HG02973 (cell line): ENCODE measurements at regions not wholly inside any gene's neighbourhood (a gene's known extent, or its start where the extent isn't known, plus 50 kb on each side); places are given as distances from the start of the nearest gene placed in this dataset.
"Not testable (repeated sequence)": the region's sequence is repeated elsewhere in the genome, so short reads cannot be mapped to it uniquely, and the experiment has no call there.

Experiments
- ATAC-seq: cut with Tn5 transposase; IDR thresholded peaks from one replicate; pipeline ENCODE4 v1.9.1; 2021; ENCODE audit warnings: moderate library complexity; ENCODE audit not compliant: unreplicated experiment

GRCh38 chr3:26114851-26115250, 325.0 kb downstream of the OXSM start:
- no peak for ATAC-seq

DNA sequence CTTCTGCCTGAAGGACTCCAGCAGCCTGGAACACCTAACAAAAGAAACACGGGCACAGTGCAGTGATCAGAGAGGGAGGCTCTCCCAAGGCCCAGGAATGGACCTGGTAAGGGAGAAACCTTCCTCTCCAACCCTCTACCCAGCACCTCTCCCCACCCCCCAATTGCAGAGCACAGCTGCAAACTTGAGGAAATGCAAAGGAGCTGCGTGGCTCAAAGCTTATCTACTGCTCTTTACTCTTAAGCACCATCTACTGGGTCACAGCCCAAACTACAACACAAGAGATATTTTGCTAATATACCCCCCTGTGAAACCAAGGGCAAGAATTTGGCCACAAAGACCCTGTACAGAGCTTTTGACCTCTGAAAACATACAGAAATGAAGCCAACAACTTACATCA, 328.3 kb downstream of the OXSM start:
- no peak for ATAC-seq

GRCh38 chr3:26132942-26133341, 343.1 kb downstream of the OXSM start:
- no peak for ATAC-seq

- ATAC-seq, result no peak
These were observed 351.4 kb downstream of the OXSM start for GRCh38 chr3:26141296-26141695.

DNA sequence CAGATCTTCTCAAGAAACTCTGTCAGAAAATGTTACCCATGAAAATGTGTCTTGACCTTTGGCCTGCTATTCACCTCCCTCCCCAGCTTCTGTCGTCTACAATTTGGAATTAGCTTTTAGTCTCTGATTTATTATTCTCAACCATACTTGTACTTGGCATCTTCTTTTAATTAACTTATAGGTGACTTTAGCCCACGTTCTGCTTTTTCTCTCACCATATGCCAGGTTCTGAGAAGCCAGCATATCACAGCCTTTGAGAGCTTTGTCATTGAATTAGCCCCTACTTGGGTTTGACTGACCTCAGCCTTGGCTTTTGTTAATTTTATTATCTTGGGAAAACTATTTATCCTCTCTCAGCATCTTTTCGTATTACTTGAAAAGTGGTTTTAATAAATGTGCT, 355.9 kb downstream of the OXSM start:
- ATAC-seq, result no peak

DNA sequence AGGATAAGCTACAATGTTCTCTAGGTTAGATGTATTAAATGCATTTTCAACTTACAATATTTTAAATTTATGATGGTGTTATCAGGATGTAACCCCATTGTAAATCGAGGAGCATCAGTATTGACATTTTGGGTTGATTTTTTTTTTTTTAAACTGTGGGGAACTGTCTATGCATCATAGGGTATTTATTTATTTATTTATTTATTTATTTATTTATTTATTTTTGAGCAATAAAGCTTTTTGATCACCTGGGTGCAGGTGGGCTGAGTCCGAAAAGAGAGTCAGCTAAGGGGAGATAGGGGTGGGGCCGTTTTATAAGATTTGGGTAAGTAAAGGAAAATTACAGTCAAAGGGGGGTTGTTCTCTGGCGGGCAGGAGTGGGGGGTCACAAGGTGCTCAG, 367.5 kb downstream of the OXSM start:
- not testable (repeated sequence) for ATAC-seq

DNA sequence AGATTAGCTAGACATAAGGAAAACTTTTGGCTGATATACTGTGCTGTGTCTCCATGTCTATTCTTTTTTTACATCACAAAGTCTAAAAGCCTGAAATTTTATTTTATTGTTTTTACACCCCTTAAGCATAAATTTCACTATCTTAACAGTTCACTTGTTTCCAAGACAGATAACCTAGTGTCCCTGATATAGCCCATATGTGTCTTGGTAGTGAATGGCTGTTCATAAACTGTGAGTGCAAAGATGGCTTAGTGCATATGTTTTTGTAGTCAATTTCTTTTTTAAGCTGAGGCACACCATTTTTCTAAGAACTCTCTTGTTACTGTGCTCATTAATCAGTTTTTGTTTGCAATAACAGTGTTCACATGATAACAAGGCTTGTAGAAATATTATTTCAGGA, 381.1 kb downstream of the OXSM start:
- no peak for ATAC-seq

GRCh38 chr3:26191556-26191955, 401.7 kb downstream of the OXSM start:
- no peak for ATAC-seq

DNA sequence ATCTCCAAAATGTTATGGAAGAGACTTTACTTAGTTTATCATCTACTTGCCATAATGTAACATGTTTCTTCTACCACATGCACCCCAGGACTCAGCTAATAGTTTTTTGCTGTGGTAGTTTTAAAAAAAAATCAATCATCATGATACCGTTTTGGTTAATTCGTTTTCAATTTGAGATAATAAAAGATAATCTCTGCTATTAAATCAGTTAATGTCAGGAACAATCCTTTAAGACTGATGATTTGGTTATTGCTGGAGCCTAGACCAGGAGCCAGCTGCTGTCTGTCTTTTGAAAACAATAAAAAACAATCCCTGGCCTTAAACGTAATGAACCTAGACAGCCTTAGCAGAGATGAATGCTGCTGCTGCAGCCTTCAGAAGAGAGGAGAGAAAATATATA, 403.7 kb downstream of the OXSM start:
- ATAC-seq, result no peak

- ATAC-seq, result no peak
These were observed 406.9 kb downstream of the OXSM start for GRCh38 chr3:26196781-26197180.

DNA sequence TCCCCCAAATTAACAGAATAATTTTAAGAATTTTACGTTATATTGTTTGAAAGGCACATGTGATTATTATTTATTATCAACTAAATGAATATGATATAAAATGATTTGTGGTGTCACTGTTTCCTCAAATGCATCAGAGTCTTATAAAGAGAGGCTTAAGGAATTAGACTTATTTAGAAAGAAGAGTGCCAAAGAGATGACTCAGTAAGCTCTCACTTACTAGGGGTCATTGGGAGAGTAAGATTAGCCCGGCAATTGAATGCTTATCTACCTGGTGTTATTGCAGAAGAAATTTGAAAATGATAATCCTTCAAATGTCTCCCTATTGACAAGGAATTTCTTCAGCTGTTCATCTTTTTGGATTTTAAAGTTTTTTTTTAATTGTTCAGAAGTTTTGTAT, 408.7 kb downstream of the OXSM start:
- no peak for ATAC-seq

- ATAC-seq, result no peak
These were observed 412.3 kb downstream of the OXSM start for GRCh38 chr3:26202169-26202568.

GRCh38 chr3:26205475-26205874, 415.6 kb downstream of the OXSM start:
- no peak for ATAC-seq

DNA sequence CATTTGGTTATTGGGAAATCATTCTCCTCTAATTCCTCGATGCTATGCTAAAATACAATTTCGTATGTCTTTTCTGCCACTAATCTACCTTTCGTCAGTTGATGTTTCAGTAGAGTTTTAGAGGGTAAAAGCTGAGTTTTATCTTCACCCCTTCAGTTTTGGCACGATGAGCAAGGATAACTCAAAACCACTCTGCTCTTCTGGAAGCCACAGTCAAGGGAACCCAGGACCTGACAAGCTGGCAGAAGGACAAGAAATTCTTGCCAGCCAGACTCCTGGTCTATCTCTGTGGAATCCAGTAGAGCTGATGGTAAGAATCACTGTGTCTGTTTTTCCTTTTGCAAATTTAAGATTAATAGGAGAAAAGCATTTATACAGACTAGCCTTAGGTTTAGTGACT, 414.4 kb upstream of the LRRC3B start:
- no peak for ATAC-seq

GRCh38 chr3:26229801-26230200, 392.8 kb upstream of the LRRC3B start:
- no peak for ATAC-seq

DNA sequence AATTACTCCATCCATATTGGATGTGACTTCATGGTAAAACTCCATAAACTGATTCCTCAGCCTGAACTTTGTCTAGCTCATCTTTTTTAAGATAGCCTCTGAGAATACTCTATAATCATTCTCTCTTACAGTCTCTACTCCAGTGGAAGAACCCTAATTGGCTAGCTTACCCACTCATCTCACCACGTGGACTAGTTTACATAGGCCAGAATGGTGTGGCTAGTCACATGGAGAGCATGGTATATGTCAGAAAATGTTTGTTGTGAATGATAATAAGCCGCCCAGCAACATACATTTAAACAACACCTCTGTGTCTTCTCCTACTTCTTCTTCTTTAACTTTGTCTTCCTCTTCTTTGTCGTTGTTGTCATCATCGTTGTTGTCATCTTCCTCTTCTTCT, 389.2 kb upstream of the LRRC3B start:
- no peak for ATAC-seq

- no peak for ATAC-seq
These were observed 386.0 kb upstream of the LRRC3B start for GRCh38 chr3:26236531-26236930.

- ATAC-seq, result no peak
These were observed 385.4 kb upstream of the LRRC3B start for GRCh38 chr3:26237036-26237682.

DNA sequence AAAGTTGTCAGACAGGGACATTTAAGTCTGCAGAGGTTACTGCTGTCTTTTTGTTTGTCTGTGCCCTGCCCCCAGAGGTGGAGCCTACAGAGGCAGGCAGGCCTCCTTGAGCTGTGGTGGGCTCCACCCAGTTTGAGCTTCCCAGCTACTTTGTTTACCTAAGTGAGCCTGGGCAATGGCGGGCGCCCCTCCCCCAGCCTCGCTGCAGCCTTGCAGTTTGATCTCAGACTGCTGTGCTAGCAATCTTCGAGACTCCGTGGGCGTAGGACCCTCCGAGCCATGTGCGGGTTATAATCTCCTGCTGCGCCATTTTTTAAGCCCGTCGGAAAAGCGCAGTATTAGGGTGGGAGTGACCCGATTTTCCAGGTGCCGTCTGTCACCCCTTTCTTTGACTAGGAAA, 378.0 kb upstream of the LRRC3B start:
- ATAC-seq, result not testable (repeated sequence)

DNA sequence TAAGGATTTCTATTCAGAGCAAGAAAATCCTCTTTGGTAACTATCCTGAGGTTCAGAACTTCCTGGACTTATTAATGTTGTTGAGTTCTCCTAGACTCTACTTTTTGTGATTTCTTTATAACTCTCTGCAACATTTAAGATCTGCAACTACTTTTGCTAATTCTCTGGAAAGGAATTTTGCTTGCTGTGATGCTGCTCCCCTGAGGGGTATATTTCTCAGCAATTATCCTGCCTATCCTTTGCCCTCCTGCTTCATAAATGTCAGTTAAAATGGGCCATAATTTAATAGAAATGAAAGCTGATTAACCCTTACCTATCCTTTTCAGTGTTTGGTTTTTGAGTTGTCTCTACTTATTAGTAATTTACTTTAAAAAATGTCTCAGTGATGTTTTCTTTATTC, 377.3 kb upstream of the LRRC3B start:
- ATAC-seq, result no peak

DNA sequence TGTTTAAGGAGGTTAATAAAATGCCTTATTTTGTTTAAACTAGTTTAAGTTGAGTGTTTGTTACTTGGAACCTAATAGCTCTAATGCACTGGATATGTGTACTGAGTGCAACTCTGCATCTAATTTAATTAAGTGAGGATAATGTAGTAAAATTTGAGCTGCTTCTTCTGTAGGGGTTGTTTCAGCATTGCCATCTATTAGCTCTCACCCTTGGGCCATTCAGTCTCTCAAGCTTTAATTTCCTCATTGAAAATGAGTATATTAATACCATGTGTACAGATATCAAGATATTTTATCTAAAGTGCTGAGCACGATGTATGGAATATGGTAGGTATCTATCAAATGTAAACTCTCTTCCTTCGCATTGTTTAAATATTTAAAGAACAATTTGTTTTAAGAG, 375.7 kb upstream of the LRRC3B start:
- ATAC-seq, result no peak

DNA sequence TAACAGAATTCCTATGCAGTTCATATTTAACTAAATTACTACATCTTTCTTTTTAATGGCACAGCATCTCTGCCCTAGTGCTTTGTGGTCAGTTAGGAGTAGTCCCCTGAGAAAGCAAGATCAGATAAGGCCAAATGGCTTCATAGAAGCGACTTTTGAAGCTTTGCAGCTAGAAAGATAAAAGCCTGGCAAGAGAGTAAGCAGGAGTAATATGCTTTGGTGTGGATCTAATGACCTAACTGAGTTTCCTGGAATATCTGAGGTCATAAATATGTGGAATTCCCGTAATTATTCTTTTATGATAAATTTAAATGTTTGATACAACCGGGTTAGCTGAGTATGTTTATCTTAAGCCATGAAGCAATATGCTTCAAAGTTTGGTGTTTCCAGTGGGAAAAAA, 374.9 kb upstream of the LRRC3B start:
- no peak for ATAC-seq

DNA sequence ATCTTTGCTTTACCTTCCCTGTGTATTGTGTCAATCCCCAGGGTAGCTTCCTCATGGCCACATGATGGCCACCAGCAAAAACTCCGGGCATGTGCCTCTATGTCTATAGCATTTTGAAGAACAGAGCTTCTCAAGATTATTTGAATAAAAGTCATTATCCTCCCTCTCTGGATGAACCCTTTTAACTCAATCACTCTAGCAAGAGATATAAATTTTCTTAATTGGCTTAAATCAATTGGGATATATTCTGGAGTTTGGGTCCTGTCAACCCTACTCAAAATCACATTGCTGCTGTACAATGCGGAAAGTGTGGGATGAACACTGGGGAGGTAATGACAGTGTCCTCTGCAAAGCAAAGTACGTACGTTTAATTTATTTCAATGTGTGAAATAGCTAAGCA, 370.6 kb upstream of the LRRC3B start:
- ATAC-seq, result no peak

- ATAC-seq, result no peak
These were observed 366.3 kb upstream of the LRRC3B start for GRCh38 chr3:26256224-26256623.
